ENCODE measurements at regions not wholly inside any gene's neighbourhood (a gene's known extent, or its start where the extent isn't known, plus 50 kb on each side); places are given as distances from the start of the nearest gene placed in this dataset.

GRCh38 chr2:81327911-81328310, 1023.4 kb upstream of the LRRTM1 start:
- Histone ChIP-seq H3K4me3 (ENCODE audit: control insufficient read depth in 2 of 3, extremely low read depth in 1 of 3, insufficient read depth in 2 of 3, low read depth in 1 of 3, low read length in 3 of 3) (no peak overlapping the region), H3K27ac (ENCODE audit: control insufficient read depth, insufficient read depth, low read length) (no peak overlapping the region), H4K20me1 (ENCODE audit: control insufficient read depth, extremely low read depth, insufficient read depth, low read length) (no peaks in the 10 kb centered on the region), H3K4me1 (ENCODE audit: control insufficient read depth, extremely low read depth, insufficient read depth, low read length) (no peaks in the 10 kb centered on the region), H2AFZ (ENCODE audit: control insufficient read depth, low read length) (no peak overlapping the region), H3K9ac (ENCODE audit: control insufficient read depth, extremely low read depth, insufficient read depth, low read length) (no peak overlapping the region), H3K79me2 (ENCODE audit: control insufficient read depth, insufficient read depth, low read length) (no peaks in the 10 kb centered on the region), H3K27me3 (ENCODE audit: control insufficient read depth, extremely low read depth, insufficient read depth, low read length) (no peaks in the 10 kb centered on the region), H3K9me1 (ENCODE audit: control insufficient read depth, extremely low read depth, insufficient read depth, low read length) (no peaks in the 10 kb centered on the region), H3K36me3 (ENCODE audit: control insufficient read depth in 2 of 2, extremely low read depth in 1 of 2, insufficient read depth in 2 of 2, low read length in 2 of 2) (no peaks in the 10 kb centered on the region), H3K4me2 (ENCODE audit: control insufficient read depth, extremely low read depth, insufficient read depth, low read depth, low read length) (no peak overlapping the region), H3K9me3 (ENCODE audit: control insufficient read depth, low read depth, low read length) (peaks cover 2% of the 10 kb centered on the region)
- TF ChIP-seq CTCF (optimal IDR thresholded peaks at IDR 0.05 in 1 of 3, IDR thresholded peaks at IDR 0.05 in 1 of 3, conservative IDR thresholded peaks at IDR 0.05 in 1 of 3; ENCODE audit: extremely low read depth in 1 of 3, insufficient read depth in 2 of 3, low read length in 3 of 3): no peak
- no peak for TF ChIP-seq EZH2 (IDR thresholded peaks at IDR 0.05; ENCODE audit: low read length)
- no peak for DNase-seq (ENCODE audit: low read depth, low spot score)
- FAIRE-seq: no peak
- dilution Hi-C loops (cut with MboI; ENCODE audit: extremely low pct_ligation_motif_present, low sequenced_read_pairs): no loop called here

- no peak overlapping the region for H2AFZ ChIP-seq (ENCODE audit: control insufficient read depth, low read length)
- no peak overlapping the region for H3K4me3 ChIP-seq (ENCODE audit: control insufficient read depth in 2 of 3, extremely low read depth in 1 of 3, insufficient read depth in 2 of 3, low read depth in 1 of 3, low read length in 3 of 3)
- no peak for FAIRE-seq
- no peak overlapping the region for H3K4me2 ChIP-seq (ENCODE audit: control insufficient read depth, extremely low read depth, insufficient read depth, low read depth, low read length)
- no peaks in the 10 kb centered on the region for H3K79me2 ChIP-seq (ENCODE audit: control insufficient read depth, insufficient read depth, low read length)
- H3K4me1 ChIP-seq (ENCODE audit: control insufficient read depth, extremely low read depth, insufficient read depth, low read length): no peaks in the 10 kb centered on the region
- H3K36me3 ChIP-seq (ENCODE audit: control insufficient read depth in 2 of 2, extremely low read depth in 1 of 2, insufficient read depth in 2 of 2, low read length in 2 of 2): no peaks in the 10 kb centered on the region
- H3K9me3 ChIP-seq (ENCODE audit: control insufficient read depth, low read depth, low read length): peaks cover 2% of the 10 kb centered on the region
- TF ChIP-seq EZH2 (IDR thresholded peaks at IDR 0.05; ENCODE audit: low read length) (no peak), CTCF (optimal IDR thresholded peaks at IDR 0.05 in 1 of 3, IDR thresholded peaks at IDR 0.05 in 1 of 3, conservative IDR thresholded peaks at IDR 0.05 in 1 of 3; ENCODE audit: extremely low read depth in 1 of 3, insufficient read depth in 2 of 3, low read length in 3 of 3) (peak in 1 of 3 experiments; percentile 28)
- no peaks in the 10 kb centered on the region for H3K27me3 ChIP-seq (ENCODE audit: control insufficient read depth, extremely low read depth, insufficient read depth, low read length)
- H3K9me1 ChIP-seq (ENCODE audit: control insufficient read depth, extremely low read depth, insufficient read depth, low read length): no peaks in the 10 kb centered on the region
- H4K20me1 ChIP-seq (ENCODE audit: control insufficient read depth, extremely low read depth, insufficient read depth, low read length): no peaks in the 10 kb centered on the region
- no peak overlapping the region for H3K27ac ChIP-seq (ENCODE audit: control insufficient read depth, insufficient read depth, low read length)
- no peak for DNase-seq (ENCODE audit: low read depth, low spot score)
- dilution Hi-C loops (cut with MboI; ENCODE audit: extremely low pct_ligation_motif_present, low sequenced_read_pairs): no loop called here
- no peak overlapping the region for H3K9ac ChIP-seq (ENCODE audit: control insufficient read depth, extremely low read depth, insufficient read depth, low read length)
Observed at GRCh38 chr2:81324046-81324445, 1019.5 kb upstream of the LRRTM1 start.
